H9 (cell line): ENCODE measurements at regions not wholly inside any gene's neighbourhood (a gene's known extent, or its start where the extent isn't known, plus 50 kb on each side); places are given as distances from the start of the nearest gene placed in this dataset.
"Not testable (repeated sequence)": the region's sequence is repeated elsewhere in the genome, so short reads cannot be mapped to it uniquely, and the experiment has no call there.

Experiments used
- DNase-seq: peaks from one replicate; pipeline ENCODE4 v3.0.0-alpha.2; 2017
- H2AFZ ChIP-seq: one replicate; pipeline ENCODE4 v1.6.1; 2013; ENCODE audit warnings: mild to moderate bottlenecking, low read length, control low read depth, moderate library complexity
- H2AK5ac ChIP-seq: 2 replicates; pipeline ENCODE4 v1.6.1; 2013; ENCODE audit warnings: low read length, control low read depth, mixed read lengths; ENCODE audit not compliant: insufficient read length
- H2BK120ac ChIP-seq: one replicate; pipeline ENCODE4 v1.6.1; 2013; ENCODE audit warnings: low read depth, mild to moderate bottlenecking, low read length, control low read depth, inconsistent platforms; ENCODE audit not compliant: poor library complexity, severe bottlenecking
- H2BK12ac ChIP-seq: 2 replicates; pipeline ENCODE4 v1.6.1; 2013; ENCODE audit warnings: low read length, control low read depth, mixed read lengths, low read depth; ENCODE audit not compliant: insufficient read length
- H2BK15ac ChIP-seq: 2 replicates; pipeline ENCODE4 v1.6.1; 2013; ENCODE audit warnings: low read depth, low read length, control low read depth
- H2BK20ac ChIP-seq: one replicate; pipeline ENCODE4 v1.6.1; 2013; ENCODE audit warnings: low read depth, mild to moderate bottlenecking, low read length, control low read depth, inconsistent platforms; ENCODE audit not compliant: poor library complexity, severe bottlenecking
- H2BK5ac ChIP-seq: 2 replicates; pipeline ENCODE4 v1.6.1; 2013; ENCODE audit warnings: low read length, control low read depth, mixed read lengths; ENCODE audit not compliant: insufficient read length
- H3K14ac ChIP-seq: 2 replicates; pipeline ENCODE4 v1.6.1; 2013; ENCODE audit warnings: low read length, control low read depth; ENCODE audit not compliant: insufficient read depth
- H3K18ac ChIP-seq: 2 replicates; pipeline ENCODE4 v1.6.1; 2013; ENCODE audit warnings: low read depth, mild to moderate bottlenecking, mixed read lengths, low read length, control low read depth; ENCODE audit not compliant: insufficient read length
- H3K23ac ChIP-seq: 2 replicates; pipeline ENCODE4 v1.6.1; 2013; ENCODE audit warnings: low read length, control low read depth, mixed read lengths, low read depth; ENCODE audit not compliant: insufficient read length
- H3K23me2 ChIP-seq: 2 replicates; pipeline ENCODE4 v1.6.1; 2013; ENCODE audit warnings: low read depth, mild to moderate bottlenecking, mixed read lengths, low read length, control low read depth; ENCODE audit not compliant: insufficient read length, poor library complexity, severe bottlenecking
- H3K27ac ChIP-seq: 2 replicates; pipeline ENCODE4 v1.5.1; 2013; ENCODE audit warnings: low read length, control low read depth, mixed read lengths, low read depth; ENCODE audit not compliant: insufficient read length
- H3K27me3 ChIP-seq: 2 replicates; pipeline ENCODE4 v1.6.1; 2013; ENCODE audit warnings: low read length, control low read depth, inconsistent platforms; ENCODE audit not compliant: insufficient read depth
- H3K4ac ChIP-seq: 2 replicates; pipeline ENCODE4 v1.6.1; 2013; ENCODE audit warnings: low read depth, mild to moderate bottlenecking, control low read depth, inconsistent platforms, low read length, moderate library complexity
- H3K4me1 ChIP-seq: 2 replicates; pipeline ENCODE4 v1.6.1; 2013; ENCODE audit warnings: low read length, control low read depth, inconsistent platforms; ENCODE audit not compliant: insufficient read depth
- H3K4me2 ChIP-seq: 2 replicates; pipeline ENCODE4 v1.6.1; 2013; ENCODE audit warnings: low read length, control low read depth, mixed read lengths; ENCODE audit not compliant: insufficient read length, insufficient read depth
- H3K56ac ChIP-seq: 2 replicates; pipeline ENCODE4 v1.6.1; 2013; ENCODE audit warnings: low read depth, mild to moderate bottlenecking, mixed read lengths, low read length, control low read depth; ENCODE audit not compliant: insufficient read length
- H3K79me1 ChIP-seq: 2 replicates; pipeline ENCODE4 v1.6.1; 2013; ENCODE audit warnings: low read depth, mild to moderate bottlenecking, moderate library complexity, low read length, control low read depth, inconsistent platforms; ENCODE audit not compliant: insufficient read depth, poor library complexity, severe bottlenecking
- H3K79me2 ChIP-seq: 2 replicates; pipeline ENCODE4 v1.6.1; 2013; ENCODE audit warnings: low read length, control low read depth, inconsistent platforms; ENCODE audit not compliant: insufficient read depth
- H3K9ac ChIP-seq: 2 replicates; pipeline ENCODE4 v1.6.1; 2013; ENCODE audit warnings: low read length, control low read depth, mixed read lengths; ENCODE audit not compliant: insufficient read length; ENCODE audit errors: extremely low read depth
- H3K9me3 ChIP-seq: one replicate; pipeline ENCODE4 v1.6.1; 2013; ENCODE audit warnings: low read depth, low read length, inconsistent platforms; ENCODE audit not compliant: control insufficient read depth
- H3T11ph ChIP-seq: one replicate; pipeline ENCODE4 v1.6.1; 2013; ENCODE audit warnings: mild to moderate bottlenecking, low read length, control low read depth, inconsistent platforms
- H4K20me1 ChIP-seq: one replicate; pipeline ENCODE4 v1.6.1; 2013; ENCODE audit not compliant: control insufficient read depth, insufficient read length, insufficient read depth
- H4K5ac ChIP-seq: 2 replicates; pipeline ENCODE4 v1.6.1; 2013; ENCODE audit warnings: low read depth, mild to moderate bottlenecking, mixed read lengths, low read length, control low read depth; ENCODE audit not compliant: insufficient read length
- H4K8ac ChIP-seq: replicated peaks from 2 replicates; pipeline ENCODE4 v1.6.1; 2013; ENCODE audit warnings: low read length, control low read depth, mixed read lengths, low read depth; ENCODE audit not compliant: insufficient read length
- H4K91ac ChIP-seq: 2 replicates; pipeline ENCODE4 v1.6.1; 2013; ENCODE audit warnings: low read depth, mild to moderate bottlenecking, moderate library complexity, mixed read lengths, low read length, control low read depth; ENCODE audit not compliant: insufficient read length
- H3K27ac Mint-ChIP-seq, 3 experiments: 2 replicates in 2 of 3; 3 replicates in 1 of 3; pipeline ENCODE4 v1.8.0; 2020 to 2021; ENCODE audit warnings: mixed read lengths in 3 of 3, mild to moderate bottlenecking in 1 of 3, moderate library complexity in 1 of 3
- H3K27me3 Mint-ChIP-seq: 2 replicates; pipeline ENCODE4 v1.8.0; 2021; ENCODE audit warnings: low read depth, mild to moderate bottlenecking, moderate library complexity, mixed read lengths
- H3K36me3 Mint-ChIP-seq, 3 experiments: 2 replicates in 2 of 3; 3 replicates in 1 of 3; pipeline ENCODE4 v1.8.0; 2020 to 2021; ENCODE audit warnings: low read depth in 3 of 3, mixed read lengths in 3 of 3; ENCODE audit not compliant: insufficient read depth in 1 of 3
- H3K4me1 Mint-ChIP-seq, 2 experiments: 2 replicates each; pipeline ENCODE4 v1.8.0; 2020; ENCODE audit warnings: mixed read lengths in 2 of 2
- H3K4me3 Mint-ChIP-seq, 2 experiments: 2 replicates in 1 of 2; 3 replicates in 1 of 2; pipeline ENCODE4 v1.8.0; 2020 to 2021; ENCODE audit warnings: mild to moderate bottlenecking in 2 of 2, mixed read lengths in 2 of 2, moderate library complexity in 1 of 2
- H3K9me3 Mint-ChIP-seq, 2 experiments: 2 replicates in 1 of 2; 3 replicates in 1 of 2; pipeline ENCODE4 v1.8.0; 2020; ENCODE audit warnings: mild to moderate bottlenecking in 2 of 2, mixed read lengths in 2 of 2, moderate library complexity in 1 of 2
- WGBS: extraction: QIAGEN DNeasy Blood & Tissue Kit; methylation state at CpG from one replicate; pipeline ENCODE4 v1.1.7; 2013; ENCODE audit warnings: missing lambda C conversion rate, low lambda C conversion rate, mixed read lengths; ENCODE audit not compliant: insufficient read length; ENCODE audit errors: extremely low coverage; 5-methylcytosine and 5-hydroxymethylcytosine counted together
- TF ChIP-seq, protein P1 (sequence below): fragments of 200-600 bp; sonication (generic); conservative IDR thresholded peaks from 3 replicates; pipeline ENCODE4 v1.8.0; 2021; ENCODE audit warnings: antibody characterized with exemption, mild to moderate bottlenecking

DNA sequence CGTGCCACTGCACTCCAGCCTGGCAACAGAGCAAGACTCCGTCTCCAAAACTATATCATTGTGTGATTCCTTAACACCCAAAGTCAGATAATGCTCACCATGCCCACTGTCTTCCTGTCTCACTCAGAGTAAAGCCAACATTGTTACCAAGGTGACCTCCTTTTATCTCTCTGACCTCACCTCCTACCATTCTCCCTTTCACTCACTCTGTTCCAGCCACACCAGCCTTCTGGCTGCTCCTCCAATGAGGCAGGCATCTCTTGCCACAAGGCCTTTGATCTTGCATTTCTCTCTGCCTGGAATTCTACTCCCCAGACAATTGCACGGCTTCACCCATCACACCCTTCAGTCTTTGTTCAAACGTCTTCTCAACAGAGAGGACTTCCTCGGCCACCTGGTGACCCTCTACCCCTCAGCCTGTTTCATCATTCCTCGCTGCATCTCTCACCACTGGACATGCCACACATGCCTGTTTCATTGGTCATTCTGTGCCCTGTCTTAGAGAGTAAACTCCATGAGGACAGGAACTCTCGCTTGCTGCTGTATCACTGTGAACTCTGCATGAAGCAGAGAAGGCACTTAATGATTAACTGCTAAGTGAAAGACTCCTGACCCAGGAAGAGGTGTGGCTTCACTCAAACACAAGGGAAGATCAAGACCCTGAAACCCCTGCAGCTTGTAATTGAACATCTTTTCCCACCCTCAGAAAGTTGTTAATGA, 67.1 kb upstream of the CAPZB start:
- Histone ChIP-seq H2BK120ac (no peak overlapping the region), H3K79me1 (no peaks in the 10 kb centered on the region), H3K23me2 (no peaks in the 10 kb centered on the region), H2BK20ac (no peak overlapping the region), H3K18ac (no peak overlapping the region), H2BK12ac (no peak overlapping the region), H3K56ac (no peak overlapping the region), H2BK15ac (no peak overlapping the region), H3K4me1 (no peaks in the 10 kb centered on the region), H3K4ac (no peak overlapping the region), H3K79me2 (no peaks in the 10 kb centered on the region), H2AFZ (no peak overlapping the region), H3K27ac (no peak overlapping the region), H3K4me2 (no peak overlapping the region), H4K8ac (no peak overlapping the region), H2AK5ac (no peak overlapping the region), H4K5ac (no peak overlapping the region), H2BK5ac (no peak overlapping the region), H4K91ac (no peak overlapping the region), H4K20me1 (no peaks in the 10 kb centered on the region), H3K9ac (no peak overlapping the region), H3K23ac (no peak overlapping the region), H3K14ac (no peak overlapping the region), H3T11ph (no peak overlapping the region), H3K27me3 (no peaks in the 10 kb centered on the region), H3K9me3 (peaks cover 9% of the 10 kb centered on the region)
- H3K36me3 Mint-ChIP-seq, result peaks cover 8 to 16% (median 10%) of the 10 kb centered on the region in 3 experiments; a peak in 6 of 7 replicates
- TF ChIP-seq, protein P1, sequence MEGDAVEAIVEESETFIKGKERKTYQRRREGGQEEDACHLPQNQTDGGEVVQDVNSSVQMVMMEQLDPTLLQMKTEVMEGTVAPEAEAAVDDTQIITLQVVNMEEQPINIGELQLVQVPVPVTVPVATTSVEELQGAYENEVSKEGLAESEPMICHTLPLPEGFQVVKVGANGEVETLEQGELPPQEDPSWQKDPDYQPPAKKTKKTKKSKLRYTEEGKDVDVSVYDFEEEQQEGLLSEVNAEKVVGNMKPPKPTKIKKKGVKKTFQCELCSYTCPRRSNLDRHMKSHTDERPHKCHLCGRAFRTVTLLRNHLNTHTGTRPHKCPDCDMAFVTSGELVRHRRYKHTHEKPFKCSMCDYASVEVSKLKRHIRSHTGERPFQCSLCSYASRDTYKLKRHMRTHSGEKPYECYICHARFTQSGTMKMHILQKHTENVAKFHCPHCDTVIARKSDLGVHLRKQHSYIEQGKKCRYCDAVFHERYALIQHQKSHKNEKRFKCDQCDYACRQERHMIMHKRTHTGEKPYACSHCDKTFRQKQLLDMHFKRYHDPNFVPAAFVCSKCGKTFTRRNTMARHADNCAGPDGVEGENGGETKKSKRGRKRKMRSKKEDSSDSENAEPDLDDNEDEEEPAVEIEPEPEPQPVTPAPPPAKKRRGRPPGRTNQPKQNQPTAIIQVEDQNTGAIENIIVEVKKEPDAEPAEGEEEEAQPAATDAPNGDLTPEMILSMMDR, result no peak
- no peaks in the 10 kb centered on the region for H3K4me1 Mint-ChIP-seq
- H3K9me3 Mint-ChIP-seq, result peaks cover 33 to 41% of the 10 kb centered on the region in 2 experiments
- H3K4me3 Mint-ChIP-seq, result no peak overlapping the region
- WGBS, result no CpG with 5 or more reads among the region's 7 CpGs
- no peak for DNase-seq
- H3K27ac Mint-ChIP-seq, result no peak overlapping the region
- H3K27me3 Mint-ChIP-seq, result peaks cover 25% of the 10 kb centered on the region

DNA sequence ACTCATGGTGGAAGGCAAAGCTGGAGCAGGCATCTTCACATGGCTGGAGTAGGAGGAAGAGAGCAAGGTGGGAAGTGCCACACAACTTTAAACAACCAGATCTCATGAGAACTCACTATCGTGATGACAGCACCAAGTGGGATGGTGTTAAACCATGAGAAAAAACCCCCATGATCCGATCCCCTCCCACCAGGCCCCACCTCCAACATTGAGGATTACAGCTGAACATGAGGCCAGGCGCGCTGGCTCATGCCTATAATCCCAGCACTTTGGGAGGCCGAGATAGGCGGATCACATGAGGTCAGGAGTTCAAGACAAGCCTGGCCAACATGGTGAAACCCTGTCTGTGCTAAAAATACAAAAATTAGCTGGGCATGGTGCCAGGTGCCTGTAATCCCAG, 66.5 kb upstream of the CAPZB start:
- H2BK5ac ChIP-seq, H3K4me1 Mint-ChIP-seq, H3K27ac Mint-ChIP-seq, H2BK120ac ChIP-seq, H2AK5ac ChIP-seq, H4K91ac ChIP-seq, H3K23me2 ChIP-seq, H3K79me2 ChIP-seq, H3T11ph ChIP-seq, H3K56ac ChIP-seq, H3K27me3 ChIP-seq, DNase-seq, H3K79me1 ChIP-seq, H3K4me3 Mint-ChIP-seq, H3K4me2 ChIP-seq, H2BK15ac ChIP-seq, H4K20me1 ChIP-seq, H4K8ac ChIP-seq, H3K4me1 ChIP-seq, H3K27ac ChIP-seq, H2AFZ ChIP-seq, H2BK20ac ChIP-seq, H4K5ac ChIP-seq, H3K4ac ChIP-seq, H3K18ac ChIP-seq, H2BK12ac ChIP-seq, H3K23ac ChIP-seq, H3K14ac ChIP-seq, H3K9me3 ChIP-seq, H3K9ac ChIP-seq: not testable (repeated sequence)
- peaks cover 26% of the 10 kb centered on the region for H3K27me3 Mint-ChIP-seq
- WGBS, result no CpG with 5 or more reads among the region's 6 CpGs
- peaks cover 8 to 16% (median 10%) of the 10 kb centered on the region in 3 experiments; a peak in 6 of 7 replicates for H3K36me3 Mint-ChIP-seq
- H3K9me3 Mint-ChIP-seq, result peaks cover 36 to 47% of the 10 kb centered on the region in 2 experiments
